ENCODE measurements at regions not wholly inside any gene's neighbourhood (a gene's known extent, or its start where the extent isn't known, plus 50 kb on each side); places are given as distances from the start of the nearest gene placed in this dataset.

DNA sequence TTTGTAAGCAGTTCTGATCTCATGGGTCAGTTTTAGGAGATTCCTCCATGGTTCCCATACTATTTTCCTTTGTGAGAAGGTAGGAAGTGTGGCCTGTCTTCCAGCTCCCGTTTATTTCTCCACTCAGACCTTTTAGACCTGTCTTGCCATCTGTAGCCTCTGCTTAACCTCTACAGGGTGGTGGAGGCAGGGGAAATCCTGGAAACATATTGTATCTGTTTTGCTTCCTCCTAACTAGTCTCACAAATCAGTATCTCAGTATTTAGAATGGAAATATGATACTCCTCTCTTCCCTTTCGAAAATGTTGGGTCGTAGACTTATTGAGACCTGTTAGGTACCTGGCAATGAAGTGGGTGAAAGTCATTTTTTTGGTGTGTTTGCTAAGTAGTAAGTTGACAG lies 399.4 kb upstream of the RGS6 start:
- TF ChIP-seq, protein P1, sequence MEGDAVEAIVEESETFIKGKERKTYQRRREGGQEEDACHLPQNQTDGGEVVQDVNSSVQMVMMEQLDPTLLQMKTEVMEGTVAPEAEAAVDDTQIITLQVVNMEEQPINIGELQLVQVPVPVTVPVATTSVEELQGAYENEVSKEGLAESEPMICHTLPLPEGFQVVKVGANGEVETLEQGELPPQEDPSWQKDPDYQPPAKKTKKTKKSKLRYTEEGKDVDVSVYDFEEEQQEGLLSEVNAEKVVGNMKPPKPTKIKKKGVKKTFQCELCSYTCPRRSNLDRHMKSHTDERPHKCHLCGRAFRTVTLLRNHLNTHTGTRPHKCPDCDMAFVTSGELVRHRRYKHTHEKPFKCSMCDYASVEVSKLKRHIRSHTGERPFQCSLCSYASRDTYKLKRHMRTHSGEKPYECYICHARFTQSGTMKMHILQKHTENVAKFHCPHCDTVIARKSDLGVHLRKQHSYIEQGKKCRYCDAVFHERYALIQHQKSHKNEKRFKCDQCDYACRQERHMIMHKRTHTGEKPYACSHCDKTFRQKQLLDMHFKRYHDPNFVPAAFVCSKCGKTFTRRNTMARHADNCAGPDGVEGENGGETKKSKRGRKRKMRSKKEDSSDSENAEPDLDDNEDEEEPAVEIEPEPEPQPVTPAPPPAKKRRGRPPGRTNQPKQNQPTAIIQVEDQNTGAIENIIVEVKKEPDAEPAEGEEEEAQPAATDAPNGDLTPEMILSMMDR (IDR thresholded peaks at IDR 0.05): no peak
- TF ChIP-seq EP300 (IDR thresholded peaks at IDR 0.05): no peak
